GM21737 (cell line): ENCODE measurements at regions not wholly inside any gene's neighbourhood (a gene's known extent, or its start where the extent isn't known, plus 50 kb on each side); places are given as distances from the start of the nearest gene placed in this dataset.
"Not testable (repeated sequence)": the region's sequence is repeated elsewhere in the genome, so short reads cannot be mapped to it uniquely, and the experiment has no call there.

Experiments
- ATAC-seq: cut with Tn5 transposase; IDR thresholded peaks from one replicate; pipeline ENCODE4 v1.9.1; 2021; ENCODE audit warnings: mild to moderate bottlenecking, moderate library complexity; ENCODE audit not compliant: unreplicated experiment

DNA sequence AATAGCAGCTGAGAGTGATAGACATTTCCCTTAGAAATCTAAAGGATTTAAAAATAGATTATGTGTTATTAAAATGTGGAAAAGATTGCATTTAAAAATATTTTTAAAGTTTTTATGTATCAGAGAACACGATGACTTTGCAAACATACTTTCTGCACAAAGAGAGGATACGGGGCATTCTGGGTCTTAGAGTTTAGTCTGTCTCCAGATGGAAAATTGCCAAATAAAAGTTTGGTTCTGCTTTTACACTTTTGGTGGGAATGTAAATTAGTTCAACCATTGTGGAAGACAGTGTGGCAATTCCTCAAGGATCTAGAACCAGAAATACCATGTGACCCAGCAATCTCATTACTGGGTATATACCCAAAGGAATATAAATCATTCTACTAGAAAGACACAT is 355.2 kb downstream of the NDFIP2 start:
- ATAC-seq, result not testable (repeated sequence)

DNA sequence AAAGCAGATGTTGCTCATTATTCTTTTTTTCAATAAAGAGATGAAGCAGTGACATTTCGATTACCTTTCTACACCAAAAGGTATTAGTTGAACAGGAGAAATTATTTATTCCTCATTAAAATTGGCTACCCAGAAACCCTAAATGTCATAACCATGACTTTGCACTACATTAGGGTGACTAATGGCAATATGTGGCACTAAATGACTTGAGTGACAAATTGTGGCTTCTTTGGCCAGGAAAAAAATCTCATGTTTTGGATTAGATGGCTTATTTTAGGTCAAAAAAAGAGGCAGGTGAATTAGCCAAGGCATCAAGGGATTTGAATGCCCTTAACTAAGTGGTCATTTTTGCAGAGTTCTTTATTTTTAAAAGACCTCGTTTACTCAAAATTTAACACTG is 353.9 kb downstream of the NDFIP2 start:
- no peak for ATAC-seq

DNA sequence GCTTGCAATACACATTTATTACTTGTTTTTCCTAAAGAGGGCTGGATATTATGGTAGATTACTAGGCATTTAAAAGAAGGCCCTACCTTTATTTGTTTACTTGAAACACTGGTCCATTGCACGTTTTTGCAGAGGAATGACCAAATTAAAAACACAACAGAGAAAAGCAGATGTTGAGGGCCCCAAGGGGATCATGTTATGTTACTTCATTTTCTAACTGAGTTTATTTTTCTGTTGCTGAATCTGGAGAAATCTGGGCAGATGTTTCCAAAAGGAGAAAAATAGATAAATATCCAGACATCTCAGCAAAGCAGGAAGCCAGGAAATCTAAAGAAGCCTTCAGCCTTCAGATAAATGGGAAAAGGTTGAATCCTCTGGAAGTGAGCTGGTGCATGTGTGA is 353.0 kb downstream of the NDFIP2 start:
- ATAC-seq, result no peak

DNA sequence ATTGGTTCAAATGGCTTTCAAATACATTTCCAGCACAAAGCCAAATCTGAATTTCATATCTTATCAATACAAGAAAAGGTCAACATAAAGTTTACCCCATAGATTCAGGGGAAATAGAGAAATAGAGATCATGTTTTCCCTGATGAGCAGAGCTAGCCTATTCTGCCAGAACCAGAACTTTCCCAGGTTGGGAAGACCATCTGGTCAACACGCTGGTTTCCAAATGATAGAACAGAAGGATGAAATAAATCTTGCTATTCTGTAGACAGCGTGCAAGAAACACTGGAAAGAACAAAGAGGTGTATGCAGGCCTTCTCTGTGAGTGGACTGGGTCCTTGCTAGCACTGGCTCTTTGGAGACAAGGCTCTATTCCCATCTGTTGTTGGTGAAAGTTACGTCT is 350.6 kb downstream of the NDFIP2 start:
- no peak for ATAC-seq

DNA sequence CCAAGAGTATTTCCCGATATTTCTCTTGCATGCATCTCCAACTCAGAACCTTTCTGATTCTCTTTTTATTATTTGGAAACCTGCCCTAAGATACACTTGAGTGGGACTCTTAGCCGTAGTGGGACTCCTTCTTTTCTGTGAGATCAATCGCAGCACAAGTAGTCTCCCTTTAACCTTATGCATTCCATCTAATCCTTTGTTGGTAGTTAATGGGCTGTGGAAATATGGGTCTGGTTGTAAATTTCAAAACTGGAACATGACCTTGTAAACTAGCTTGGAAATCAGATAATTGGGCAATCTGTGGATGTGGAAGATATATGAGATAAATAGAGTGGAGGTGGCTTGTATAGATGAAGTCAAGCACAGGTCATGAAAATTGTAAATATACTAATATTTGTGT is 350.0 kb downstream of the NDFIP2 start:
- ATAC-seq, result no peak

DNA sequence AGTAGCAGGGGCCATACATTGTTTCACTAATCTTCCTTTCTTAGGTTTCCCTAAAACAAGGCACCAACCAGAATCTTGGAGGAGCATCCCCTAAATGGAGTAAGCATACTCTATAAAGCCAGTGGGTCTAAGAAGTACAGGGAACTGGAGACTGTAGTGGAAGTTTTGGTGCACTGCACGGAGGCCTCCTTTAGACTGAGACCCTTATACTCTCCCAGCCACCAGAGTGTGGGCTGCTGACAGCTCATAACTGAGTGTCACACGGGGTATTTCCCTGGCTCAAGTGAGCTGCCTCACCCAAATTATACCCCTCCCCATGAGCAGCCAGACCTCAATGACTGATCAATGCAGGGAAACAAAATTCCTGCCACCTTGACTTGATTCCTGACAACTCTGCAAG is 349.5 kb downstream of the NDFIP2 start:
- no peak for ATAC-seq

DNA sequence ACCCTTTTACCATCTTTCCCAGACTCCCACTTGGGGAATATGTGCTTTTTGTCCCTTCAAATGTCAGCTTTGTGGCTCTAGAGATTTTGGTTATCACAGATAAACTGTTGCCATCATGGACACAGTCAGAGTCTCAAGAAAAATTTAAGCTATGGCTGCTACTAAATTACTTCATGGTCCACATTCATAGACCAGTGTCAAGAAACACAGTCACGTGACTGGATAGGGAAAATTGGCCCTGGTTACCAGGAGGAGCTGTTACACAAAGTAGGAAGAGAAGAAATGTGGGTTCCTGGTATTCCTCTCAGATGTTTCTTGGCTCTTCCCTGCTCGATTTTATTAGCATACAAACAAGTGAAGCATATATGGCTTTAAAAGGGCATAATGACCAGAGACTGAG is 348.9 kb downstream of the NDFIP2 start:
- no peak for ATAC-seq

DNA sequence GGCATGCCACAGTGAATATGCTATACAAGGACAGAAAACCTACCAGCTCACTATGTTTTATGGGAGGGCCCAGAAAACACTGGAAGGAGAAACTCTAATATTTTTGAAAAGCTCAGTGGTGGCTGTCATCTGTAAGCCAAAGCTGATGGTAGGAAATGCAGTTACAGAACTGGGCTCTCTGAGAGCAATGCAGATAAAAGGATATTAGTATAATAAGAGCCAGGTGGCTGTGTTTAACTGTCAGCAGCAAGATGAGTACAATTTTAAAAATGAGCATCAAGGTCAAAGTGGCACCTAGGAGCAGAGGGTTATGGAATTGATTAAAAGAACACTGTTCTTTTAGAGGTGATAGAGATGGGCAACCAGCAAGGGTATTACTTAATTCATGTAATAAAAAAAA is 345.0 kb downstream of the NDFIP2 start:
- ATAC-seq, result no peak

DNA sequence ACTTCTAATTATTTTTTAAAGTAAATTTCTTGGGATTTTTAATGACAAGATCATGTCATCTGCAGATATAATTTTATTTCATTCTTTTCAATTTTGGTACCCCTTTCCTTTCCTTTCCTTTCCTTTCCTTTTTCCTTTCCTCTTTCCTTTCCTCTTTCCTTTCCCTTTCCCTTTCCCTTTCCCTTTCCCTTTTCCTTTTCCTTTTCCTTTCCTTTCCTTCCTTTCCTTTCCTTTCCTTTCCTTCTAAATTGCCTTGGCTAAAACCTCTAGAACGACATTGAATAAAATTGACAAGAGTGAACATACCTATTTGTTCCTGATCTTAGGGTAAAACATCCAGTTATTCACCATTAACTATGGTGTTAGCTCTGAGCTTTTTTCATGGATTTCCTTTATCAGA is 334.1 kb downstream of the NDFIP2 start:
- ATAC-seq, result no peak

DNA sequence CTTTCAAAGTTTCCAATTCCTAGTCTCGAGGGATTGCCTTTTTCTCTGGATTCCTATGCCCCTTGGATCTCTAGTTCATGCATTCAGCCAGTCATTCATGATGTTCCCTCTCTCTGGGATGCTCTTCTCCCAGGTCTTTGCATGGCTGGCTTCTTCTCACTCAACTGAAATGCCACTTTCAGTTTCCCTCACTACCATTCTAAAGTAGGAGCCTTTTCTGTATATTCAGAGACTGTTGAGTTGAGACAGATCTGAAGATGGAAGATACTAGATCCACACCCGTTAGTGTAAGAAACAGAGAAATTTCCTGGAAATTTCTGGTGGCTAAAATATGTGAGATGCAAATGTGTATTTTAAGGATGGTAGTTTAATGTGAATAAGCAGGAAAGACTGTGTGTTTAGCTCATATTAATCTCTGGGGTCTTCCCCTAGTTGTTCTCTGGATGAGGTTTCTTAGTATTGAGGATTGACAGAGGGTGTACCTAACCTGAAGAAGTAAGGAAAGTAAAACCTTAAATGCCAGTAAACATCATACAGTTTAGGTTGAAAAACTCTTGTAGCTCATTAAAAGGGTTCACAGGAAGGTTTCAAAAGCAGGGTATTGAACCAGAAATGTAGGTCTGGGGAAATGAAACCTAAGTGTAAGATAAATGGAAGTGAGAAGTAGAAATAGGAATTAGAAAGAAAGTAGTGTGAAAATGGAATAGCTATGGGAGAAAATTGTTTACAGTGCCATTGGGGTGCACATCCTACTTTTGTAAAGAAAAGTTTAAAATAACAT is 331.3 kb downstream of the NDFIP2 start:
- ATAC-seq, result peak; percentile 64

DNA sequence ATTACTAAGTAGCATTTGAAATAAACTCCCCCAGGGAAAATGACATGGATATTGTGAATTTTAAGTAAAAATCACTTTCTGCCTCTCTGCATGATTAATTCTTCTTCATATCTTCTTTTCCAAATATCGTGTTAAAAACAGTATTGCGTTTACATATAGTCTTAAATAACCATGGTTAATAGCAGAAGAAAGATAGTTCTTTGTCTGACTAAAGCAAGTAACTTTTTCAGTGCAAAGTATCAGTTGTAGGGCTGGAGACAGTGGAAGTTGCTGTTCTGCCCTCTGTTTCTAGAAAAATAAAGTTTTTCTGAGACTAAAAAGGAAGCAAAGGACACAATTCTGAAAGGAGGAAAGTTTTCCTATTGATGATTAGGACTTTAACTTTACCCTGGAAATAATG is 330.2 kb downstream of the NDFIP2 start:
- no peak for ATAC-seq

DNA sequence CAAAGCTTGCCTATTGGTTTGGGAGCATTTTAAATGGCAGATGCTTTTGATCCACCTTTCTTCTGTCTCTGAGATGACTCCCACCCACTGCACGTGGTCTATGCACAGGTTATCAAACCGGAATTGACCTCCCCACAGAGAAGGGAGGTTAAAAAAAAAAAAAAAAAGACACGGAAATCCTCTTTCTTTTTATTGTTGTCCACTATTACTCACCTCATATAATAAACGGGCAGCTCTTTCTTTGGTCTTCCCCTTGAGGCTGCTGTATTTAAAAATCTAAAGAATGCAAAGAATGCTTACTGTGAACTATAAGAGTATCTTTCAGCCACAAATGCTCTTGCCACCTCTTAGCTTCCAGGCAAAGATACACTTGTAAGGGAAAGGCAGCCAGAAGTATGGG is 329.7 kb downstream of the NDFIP2 start:
- ATAC-seq, result no peak

DNA sequence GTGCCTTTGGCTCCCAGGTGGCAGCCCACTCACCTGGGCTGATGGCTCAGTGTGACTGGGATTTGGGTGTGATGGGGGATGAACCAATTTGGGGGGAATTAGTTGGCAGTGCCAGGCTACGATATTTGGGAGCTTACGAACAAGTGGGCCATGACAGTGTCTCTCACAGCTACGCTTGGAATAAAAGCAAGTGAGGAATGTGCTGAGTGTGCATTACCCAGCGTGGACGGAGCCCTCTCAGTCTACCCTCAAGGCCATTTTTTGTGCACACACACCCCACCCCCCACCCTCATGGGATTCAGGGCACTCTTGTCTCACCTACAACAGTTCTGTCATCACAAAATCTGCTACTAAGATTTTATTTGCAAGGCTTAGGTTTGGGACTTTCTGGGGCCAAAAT is 329.1 kb downstream of the NDFIP2 start:
- ATAC-seq, result no peak

DNA sequence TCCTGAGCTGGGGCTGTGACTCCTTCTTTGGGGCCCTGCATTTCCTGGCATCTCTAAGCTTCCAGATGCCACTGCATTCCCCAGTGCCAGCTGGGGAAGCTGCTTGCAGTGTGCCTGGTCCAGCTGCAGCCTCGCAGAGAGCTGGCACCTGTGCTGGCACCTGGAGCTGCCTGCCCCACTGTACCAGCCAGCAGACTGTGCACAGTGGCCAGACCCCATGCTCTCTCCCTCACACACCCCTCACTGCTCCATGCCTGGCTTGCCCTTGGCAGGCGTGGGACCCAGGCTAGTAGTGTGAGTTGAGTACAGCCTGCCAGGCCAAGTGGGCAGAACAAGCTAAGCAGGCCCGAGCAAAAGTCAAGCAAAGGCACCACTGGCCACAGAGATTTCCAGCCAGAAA is 327.5 kb downstream of the NDFIP2 start:
- ATAC-seq, result no peak

DNA sequence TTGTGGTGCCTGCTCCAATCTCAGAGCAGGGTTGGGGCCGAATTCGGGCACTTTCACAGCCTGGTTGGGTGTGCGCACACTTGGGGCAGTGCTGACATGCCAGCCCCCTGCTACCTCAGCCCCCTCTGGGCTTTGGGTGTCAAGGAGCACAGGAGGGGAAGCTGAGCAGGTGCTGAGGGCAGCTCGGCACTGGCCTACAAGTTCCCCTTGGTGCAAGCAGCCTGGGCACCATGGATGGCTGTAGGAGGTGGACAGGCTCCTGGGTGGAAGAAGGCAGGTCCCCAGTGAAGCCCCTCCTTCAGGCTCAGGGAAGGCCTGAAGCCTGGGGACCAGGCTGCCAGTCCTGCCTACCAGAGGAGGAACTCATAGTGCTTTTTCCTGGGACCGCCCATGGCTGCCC is 326.6 kb downstream of the NDFIP2 start:
- no peak for ATAC-seq

DNA sequence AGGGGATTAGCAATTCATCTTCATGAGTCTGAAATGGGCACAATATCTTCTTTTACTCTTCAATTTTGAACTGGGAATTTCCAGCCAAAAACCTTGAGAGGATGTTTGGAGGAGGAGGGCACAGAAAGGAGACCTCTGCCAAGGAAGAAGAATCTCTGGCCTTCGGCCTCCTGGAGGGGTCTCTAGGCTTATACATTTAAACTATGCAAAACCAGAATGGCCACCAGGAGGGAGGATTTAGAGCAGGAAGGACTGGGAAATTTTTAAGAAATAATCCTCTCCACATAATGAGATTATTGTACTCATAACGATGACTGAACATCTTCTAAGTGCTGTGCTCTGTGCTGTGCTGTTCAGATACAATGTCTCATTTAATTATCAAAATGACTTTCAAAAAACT is 325.9 kb downstream of the NDFIP2 start:
- ATAC-seq, result no peak

DNA sequence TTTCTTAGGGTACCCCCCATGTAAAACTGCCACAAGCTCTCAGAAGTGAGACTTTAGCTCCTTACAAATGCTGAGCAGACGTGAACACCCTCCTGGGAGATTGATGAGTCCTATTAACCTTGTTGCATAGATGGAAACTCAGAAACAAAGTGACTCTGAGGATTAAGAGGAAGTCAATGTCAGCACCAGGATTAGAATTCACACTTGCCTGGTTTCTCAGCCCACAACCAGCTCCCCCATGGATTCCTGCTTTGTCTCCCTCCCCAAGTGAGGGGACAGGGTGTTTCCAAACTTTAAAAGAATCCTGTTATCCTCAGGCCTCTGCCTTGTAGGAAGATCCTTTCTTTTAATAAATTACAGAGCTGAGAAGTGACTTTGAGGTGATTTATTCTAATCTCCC is 324.4 kb downstream of the NDFIP2 start:
- no peak for ATAC-seq

DNA sequence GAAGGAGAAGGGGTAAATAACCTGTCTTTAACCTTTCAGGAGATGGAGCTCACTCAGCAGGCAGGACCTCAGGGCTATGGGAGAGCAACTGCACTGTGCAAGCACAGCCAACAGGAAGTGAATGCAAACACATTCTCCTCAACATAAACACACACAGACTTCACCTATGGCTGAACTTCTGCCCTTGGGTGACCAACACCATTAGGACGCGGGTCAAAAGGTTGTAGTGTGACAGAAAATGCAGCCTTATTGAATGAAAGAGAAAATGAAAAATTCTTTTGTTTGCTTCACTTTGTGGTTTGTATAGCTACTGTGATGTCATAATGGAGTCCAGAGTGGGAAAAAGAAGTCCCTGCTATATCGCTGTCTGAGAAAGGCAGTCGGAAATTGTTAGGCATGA is 323.0 kb downstream of the NDFIP2 start:
- peak; percentile 62 for ATAC-seq

DNA sequence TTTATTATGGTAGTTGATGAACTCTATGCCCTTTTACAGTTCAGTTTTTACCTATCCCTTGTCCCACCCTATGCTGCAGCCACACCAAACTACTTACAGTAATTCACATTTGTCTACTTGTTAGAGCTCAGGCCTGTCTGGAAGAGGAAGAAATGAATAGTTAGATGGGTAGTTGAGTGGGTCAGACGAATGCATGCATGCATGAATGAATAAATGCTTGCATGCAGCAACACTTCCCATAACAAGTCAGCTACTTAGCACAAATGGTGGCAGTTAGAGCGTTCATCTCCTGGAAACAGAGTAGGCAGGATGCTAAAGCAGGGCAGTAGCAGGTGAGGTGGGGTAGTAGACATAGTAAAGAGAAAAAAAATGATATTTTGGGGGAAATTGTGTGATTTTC is 322.3 kb downstream of the NDFIP2 start:
- ATAC-seq, result no peak

DNA sequence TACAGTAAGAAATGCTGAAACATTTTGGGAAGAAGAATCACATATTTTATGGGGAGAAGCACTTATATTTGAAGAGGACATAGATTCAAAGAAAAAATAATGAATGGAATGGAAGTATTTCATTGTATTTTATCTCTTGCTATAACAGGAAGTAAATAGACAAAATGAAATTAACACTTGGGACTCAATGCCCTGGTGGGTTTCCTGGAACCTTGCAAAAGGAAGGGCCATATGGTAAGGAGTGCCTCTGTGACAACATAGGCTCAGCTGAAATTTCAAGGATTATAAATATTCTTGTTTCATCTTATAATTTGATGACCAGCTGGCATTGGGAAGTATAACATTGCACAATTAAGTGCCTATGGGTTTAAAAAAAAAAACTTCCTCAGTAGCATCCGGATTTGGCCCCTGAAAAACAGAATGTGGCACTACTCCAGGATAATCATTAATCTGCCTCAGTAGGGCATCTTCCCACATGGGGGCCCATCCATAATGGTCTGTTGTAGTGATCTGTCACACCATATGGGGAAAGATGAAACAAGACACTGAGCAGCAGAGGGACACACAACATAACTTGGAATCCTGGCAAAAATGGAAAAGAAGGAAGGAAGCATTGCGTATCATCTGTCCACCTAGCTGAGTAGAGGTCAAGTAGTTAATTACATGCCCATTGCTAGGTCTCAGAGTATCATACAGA is 321.6 kb downstream of the NDFIP2 start:
- ATAC-seq, result no peak

DNA sequence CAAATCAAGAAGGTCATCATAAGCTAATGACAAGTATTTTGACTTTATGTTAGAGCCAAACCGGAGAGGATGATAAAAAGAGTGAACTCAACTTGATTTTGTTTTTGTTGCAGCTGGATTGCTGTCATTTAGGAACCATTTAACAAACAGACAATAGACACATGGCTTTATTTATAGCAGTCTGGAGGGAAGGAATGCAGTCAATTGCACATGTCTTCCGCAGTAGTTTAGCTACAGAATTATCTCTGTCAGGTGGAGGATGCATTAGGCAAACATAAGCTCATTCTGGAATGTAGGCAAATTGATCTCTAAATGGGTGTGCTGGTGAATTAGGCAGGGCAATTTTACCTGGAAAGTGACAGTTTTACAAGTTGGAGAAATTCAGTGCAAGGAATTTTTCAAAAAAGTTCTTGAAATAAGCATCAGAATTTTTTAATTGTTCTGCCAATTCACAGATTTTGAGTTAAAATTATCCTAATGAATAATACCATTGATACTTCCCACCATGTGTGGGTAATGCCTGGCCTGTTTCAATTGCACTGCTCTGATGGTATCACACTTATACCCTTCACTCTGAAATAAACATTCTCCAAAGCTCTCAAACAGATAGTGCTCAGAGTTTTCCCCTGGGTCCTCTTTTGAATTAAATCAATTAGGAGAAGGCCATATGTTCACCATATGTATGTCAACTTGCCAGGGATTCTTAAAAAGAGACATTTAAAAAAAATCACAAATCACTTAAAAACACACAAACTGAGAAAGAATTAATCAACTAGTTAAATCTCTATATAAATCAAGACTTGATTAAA is 318.3 kb downstream of the NDFIP2 start:
- no peak for ATAC-seq

DNA sequence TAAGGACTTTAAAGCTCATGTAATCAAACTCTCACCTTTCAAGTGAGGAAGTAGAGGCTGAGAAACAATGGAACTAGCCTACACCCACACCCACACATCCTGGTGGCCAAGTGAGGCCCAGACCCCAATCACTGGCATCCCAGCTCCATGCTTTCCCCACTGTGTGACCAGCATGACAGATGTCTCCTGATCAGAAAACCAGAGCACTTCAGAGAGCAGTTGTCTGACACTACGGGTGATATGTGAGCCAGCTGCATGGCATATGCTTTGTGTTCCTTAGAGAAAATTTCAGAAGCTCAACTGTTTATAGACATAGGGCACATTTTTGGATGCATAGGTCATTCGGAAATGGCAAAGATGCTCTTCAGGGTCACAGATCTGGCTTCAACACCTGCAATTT is 315.2 kb downstream of the NDFIP2 start:
- no peak for ATAC-seq
